H1 (cell line): ENCODE measurements at regions not wholly inside any gene's neighbourhood (a gene's known extent, or its start where the extent isn't known, plus 50 kb on each side); places are given as distances from the start of the nearest gene placed in this dataset.

Experiments
- CTCF ChIA-PET: fragments of 300-600 bp; sonication (Branson Sonifier 250); formaldehyde crosslinking; loops from one replicate; lab custom pipeline; 2021; ENCODE audit not compliant: partially characterized antibody; lab: Charles Lee
- POLR2A ChIA-PET: fragments of 300-600 bp; sonication (Branson Sonifier 250); formaldehyde crosslinking; loops from one replicate; lab custom pipeline; 2021; ENCODE audit warnings: inconsistent platforms; ENCODE audit not compliant: partially characterized antibody; lab: Charles Lee
- DNase-seq, 2 experiments: peaks; one replicate each; pipeline versions ENCODE4 v3.0.0 to v3.0.0-alpha.2; 2010 to 2022; ENCODE audit warnings: low spot score in 2 of 2, low read depth in 1 of 2, mixed read lengths in 1 of 2
- FAIRE-seq: peaks from 2 replicates; lab custom pipeline; 2011; peaks lifted over from hg19 to GRCh38; lab: Jason Lieb, UNC
- H2AFZ ChIP-seq: 2 replicates; pipeline ENCODE4 v1.8.1; 2012; ENCODE audit warnings: low read length, inconsistent platforms
- H2AK5ac ChIP-seq: 2 replicates; pipeline ENCODE4 v1.6.1; 2013; ENCODE audit warnings: low read depth, low read length
- H2BK120ac ChIP-seq: replicated peaks from 2 replicates; pipeline ENCODE3; 2013; ENCODE audit warnings: low read depth, low read length, inconsistent platforms
- H2BK12ac ChIP-seq: 2 replicates; pipeline ENCODE4 v1.6.1; 2013; ENCODE audit warnings: low read depth, low read length
- H2BK15ac ChIP-seq: 2 replicates; pipeline ENCODE4 v1.6.1; 2013; ENCODE audit warnings: low read length
- H2BK20ac ChIP-seq: 2 replicates; pipeline ENCODE4 v1.6.1; 2013; ENCODE audit warnings: low read length
- H2BK5ac ChIP-seq: 2 replicates; pipeline ENCODE4 v1.6.1; 2013; ENCODE audit warnings: low read depth, low read length
- H3K14ac ChIP-seq: 2 replicates; pipeline ENCODE4 v1.6.1; 2013; ENCODE audit warnings: inconsistent platforms; ENCODE audit not compliant: insufficient read length
- H3K18ac ChIP-seq: 2 replicates; pipeline ENCODE4 v1.6.1; 2013; ENCODE audit warnings: low read length; ENCODE audit errors: extremely low read depth
- H3K23ac ChIP-seq: 2 replicates; pipeline ENCODE4 v1.6.1; 2013; ENCODE audit warnings: inconsistent platforms; ENCODE audit not compliant: insufficient read length
- H3K23me2 ChIP-seq: 2 replicates; pipeline ENCODE4 v1.6.1; 2013; ENCODE audit warnings: low read depth, low read length
- H3K27ac ChIP-seq: 2 replicates; pipeline ENCODE4 v1.6.1; 2011; ENCODE audit warnings: low read depth, low read length, inconsistent platforms
- H3K27me3 ChIP-seq, 4 experiments: replicated peaks in 1 of 4; 1 replicate in 1 of 4; 2 replicates in 3 of 4; pipeline versions ENCODE4 v1.6.1 to v1.8.1; 2011 to 2013; ENCODE audit warnings: low read length in 3 of 4, mild to moderate bottlenecking in 3 of 4, inconsistent platforms in 2 of 4, mixed read lengths in 2 of 4, moderate library complexity in 1 of 4; ENCODE audit not compliant: control insufficient read depth in 3 of 4, insufficient read depth in 3 of 4; ENCODE audit errors: extremely low read depth in 1 of 4
- H3K36me3 ChIP-seq, 4 experiments: 2 replicates each; pipeline versions ENCODE4 v1.6.1 to v1.8.1; 2011 to 2013; ENCODE audit warnings: mild to moderate bottlenecking in 4 of 4, low read length in 3 of 4, moderate library complexity in 2 of 4, control low read depth in 1 of 4, inconsistent platforms in 1 of 4; ENCODE audit not compliant: insufficient read depth in 4 of 4, control insufficient read depth in 2 of 4
- H3K4ac ChIP-seq: replicated peaks from 2 replicates; pipeline ENCODE3; 2013; ENCODE audit warnings: low read length, low read depth, mixed read lengths, inconsistent platforms; ENCODE audit not compliant: insufficient read length
- H3K4me1 ChIP-seq, 4 experiments: replicated peaks in 1 of 4; 1 replicate in 1 of 4; 2 replicates in 3 of 4; pipeline versions ENCODE4 v1.6.1 to v1.8.1; 2011 to 2013; ENCODE audit warnings: low read length in 3 of 4, inconsistent platforms in 2 of 4, mixed read lengths in 1 of 4; ENCODE audit not compliant: insufficient read depth in 4 of 4, control insufficient read depth in 3 of 4
- H3K4me2 ChIP-seq, 2 experiments: 2 replicates each; pipeline versions ENCODE4 v1.6.1 to v1.8.1; 2011 to 2013; ENCODE audit warnings: low read depth in 2 of 2, low read length in 2 of 2, control low read depth in 1 of 2, inconsistent platforms in 1 of 2, mild to moderate bottlenecking in 1 of 2; ENCODE audit not compliant: insufficient read depth in 1 of 2
- H3K4me3 ChIP-seq, 4 experiments: fragments of 200-600, 300-600 bp in 1 of 4; sonication (generic), shearing (Covaris generic), sonication (Bioruptor Twin) in 1 of 4; 2 replicates each; pipeline versions ENCODE4 v1.5.1 to v1.8.1; 2011 to 2016; ENCODE audit warnings: low read length in 4 of 4, low read depth in 3 of 4, control low read depth in 2 of 4, inconsistent platforms in 2 of 4, mild to moderate bottlenecking in 2 of 4, mixed read lengths in 1 of 4, moderate library complexity in 1 of 4; ENCODE audit not compliant: insufficient read depth in 2 of 4; ENCODE audit errors: extremely low read depth in 1 of 4
- H3K56ac ChIP-seq: replicated peaks from 2 replicates; pipeline ENCODE3; 2013; ENCODE audit warnings: low read depth, mild to moderate bottlenecking, mixed read lengths, low read length, inconsistent platforms; ENCODE audit not compliant: insufficient read length
- H3K79me1 ChIP-seq: 2 replicates; pipeline ENCODE4 v1.6.1; 2013; ENCODE audit warnings: low read depth, low read length, control low read depth
- H3K79me2 ChIP-seq, 2 experiments: 2 replicates each; pipeline versions ENCODE4 v1.6.1 to v1.8.1; 2012 to 2013; ENCODE audit warnings: low read length in 2 of 2, mild to moderate bottlenecking in 2 of 2, inconsistent platforms in 1 of 2; ENCODE audit not compliant: insufficient read depth in 2 of 2, control insufficient read depth in 1 of 2
- H3K9ac ChIP-seq, 4 experiments: replicated peaks in 1 of 4; 1 replicate in 1 of 4; 2 replicates in 3 of 4; pipeline versions ENCODE4 v1.6.1 to v1.8.1; 2011 to 2013; ENCODE audit warnings: low read depth in 3 of 4, low read length in 3 of 4, control low read depth in 2 of 4, mild to moderate bottlenecking in 2 of 4, moderate library complexity in 2 of 4, inconsistent platforms in 1 of 4; ENCODE audit errors: extremely low read depth in 1 of 4
- H3K9me3 ChIP-seq, 2 experiments: 2 replicates each; pipeline versions ENCODE4 v1.6.1 to v1.8.1; 2012 to 2013; ENCODE audit warnings: mild to moderate bottlenecking in 2 of 2, moderate library complexity in 2 of 2, control low read depth in 1 of 2, inconsistent platforms in 1 of 2, low read depth in 1 of 2, low read length in 1 of 2, mixed read lengths in 1 of 2; ENCODE audit not compliant: insufficient read depth in 2 of 2
- H4K20me1 ChIP-seq, 2 experiments: replicated peaks in 1 of 2; 2 replicates each; pipeline versions ENCODE3 to v1.8.1; 2011 to 2013; ENCODE audit warnings: inconsistent platforms in 2 of 2, low read length in 2 of 2, mild to moderate bottlenecking in 1 of 2; ENCODE audit not compliant: insufficient read depth in 2 of 2, control insufficient read depth in 1 of 2
- H4K5ac ChIP-seq: 2 replicates; pipeline ENCODE4 v1.6.1; 2013; ENCODE audit warnings: low read length, low read depth, mixed read lengths, inconsistent platforms; ENCODE audit not compliant: insufficient read length
- H4K8ac ChIP-seq: 2 replicates; pipeline ENCODE4 v1.8.0; 2013; ENCODE audit warnings: mild to moderate bottlenecking, moderate library complexity, low read length, inconsistent platforms; ENCODE audit not compliant: insufficient read depth; ENCODE audit errors: extremely low read depth
- H4K91ac ChIP-seq: replicated peaks from 2 replicates; pipeline ENCODE3; 2013; ENCODE audit warnings: low read length, mixed read lengths, inconsistent platforms; ENCODE audit not compliant: insufficient read length
- CBX8 ChIP-seq: fragments of 300-800, 300-1000 bp; sonication (generic); IDR thresholded peaks from 2 replicates; pipeline ENCODE4 v1.7.1; 2016; ENCODE audit warnings: low read depth, low read length, borderline replicate concordance
- CHD2 ChIP-seq: IDR thresholded peaks from 2 replicates; pipeline ENCODE4 v1.6.1; 2012; ENCODE audit warnings: low read length, improper control_type of control experiment
- CREB1 ChIP-seq: IDR thresholded peaks from 2 replicates; pipeline ENCODE4 v1.6.1; 2012; ENCODE audit warnings: inconsistent platforms
- CTBP2 ChIP-seq: IDR thresholded peaks from 2 replicates; pipeline ENCODE4 v1.7.0; 2011; ENCODE audit warnings: borderline replicate concordance, mild to moderate bottlenecking, moderate library complexity, mixed read lengths, low read length; ENCODE audit not compliant: insufficient read depth, insufficient read length
- CTCF ChIP-seq, 3 experiments: IDR thresholded peaks; 1 replicate in 2 of 3; 2 replicates in 1 of 3; pipeline versions ENCODE4 v1.5.1 to v1.6.1; 2011; ENCODE audit warnings: low read length in 3 of 3, mild to moderate bottlenecking in 3 of 3, inconsistent platforms in 2 of 3, low read depth in 1 of 3, moderate library complexity in 1 of 3; ENCODE audit not compliant: insufficient read depth in 1 of 3; ENCODE audit errors: control extremely low read depth in 1 of 3
- GTF2F1 ChIP-seq: IDR thresholded peaks from 2 replicates; pipeline ENCODE4 v1.6.1; 2012; ENCODE audit warnings: low read depth, low read length, improper control_type of control experiment, borderline replicate concordance
- MAFK ChIP-seq: IDR thresholded peaks from 2 replicates; pipeline ENCODE4 v1.6.1; 2012; ENCODE audit warnings: low read depth, mild to moderate bottlenecking, improper control_type of control experiment, low read length
- POLR2A ChIP-seq, 2 experiments: IDR thresholded peaks; 1 replicate in 1 of 2; 2 replicates in 1 of 2; pipeline ENCODE4 v1.6.1; 2011; ENCODE audit warnings: low read depth in 2 of 2, low read length in 2 of 2, mild to moderate bottlenecking in 2 of 2; ENCODE audit errors: control extremely low read depth in 1 of 2
- RAD21 ChIP-seq, 2 experiments: IDR thresholded peaks in 1 of 2; conservative IDR thresholded peaks in 1 of 2; 2 replicates each; pipeline ENCODE4 v1.6.1; 2011; ENCODE audit warnings: low read depth in 2 of 2, low read length in 2 of 2, improper control_type of control experiment in 1 of 2, inconsistent platforms in 1 of 2, mild to moderate bottlenecking in 1 of 2, moderate library complexity in 1 of 2
- RFX5 ChIP-seq: IDR thresholded peaks from 2 replicates; pipeline ENCODE4 v1.6.1; 2011; ENCODE audit warnings: low read depth, low read length, improper control_type of control experiment, borderline replicate concordance
- SIN3A ChIP-seq, 2 experiments: IDR thresholded peaks in 1 of 2; conservative IDR thresholded peaks in 1 of 2; 2 replicates each; pipeline ENCODE4 v1.6.1; 2011 to 2012; ENCODE audit warnings: low read length in 2 of 2, improper control_type of control experiment in 1 of 2, low read depth in 1 of 2, mild to moderate bottlenecking in 1 of 2
- SIX5 ChIP-seq: IDR thresholded peaks from 2 replicates; pipeline ENCODE4 v1.6.1; 2011; ENCODE audit warnings: mild to moderate bottlenecking, low read depth, low read length
- TCF12 ChIP-seq: IDR thresholded peaks from 2 replicates; pipeline ENCODE4 v1.6.1; 2011; ENCODE audit warnings: low read depth, mild to moderate bottlenecking, low read length
- whole genome bisulfite sequencing, 2 experiments: shearing (Covaris generic) in 1 of 2; methylation state at CpG; one replicate each; pipeline versions ENCODE4 v1.1.6 to v1.1.7; 2013 to 2015; ENCODE audit warnings: low lambda C conversion rate in 2 of 2, mixed read lengths in 2 of 2, inconsistent platforms in 1 of 2, low coverage in 1 of 2, missing lambda C conversion rate in 1 of 2; ENCODE audit not compliant: insufficient replicate concordance in 2 of 2, insufficient coverage in 1 of 2, insufficient read length in 1 of 2; ENCODE audit errors: extremely low coverage in 1 of 2, missing lambda C conversion rate in 1 of 2; 5-methylcytosine and 5-hydroxymethylcytosine counted together

GRCh38 chr3:166351461-166351860, 514.2 kb upstream of the BCHE start:
- Histone ChIP-seq H2BK20ac (no peak overlapping the region), H3K36me3 (no peaks in the 10 kb centered on the region), H2BK12ac (no peak overlapping the region), H3K18ac (no peak overlapping the region), H2BK5ac (no peak overlapping the region), H3K4me1 (no peaks in the 10 kb centered on the region), H4K20me1 (no peaks in the 10 kb centered on the region), H2AFZ (no peak overlapping the region), H4K5ac (no peak overlapping the region), H3K79me2 (no peaks in the 10 kb centered on the region), H2BK120ac (no peak overlapping the region), H4K91ac (no peak overlapping the region), H3K27ac (no peak overlapping the region), H2AK5ac (no peak overlapping the region), H3K79me1 (no peaks in the 10 kb centered on the region), H3K4me2 (no peak overlapping the region), H3K56ac (no peak overlapping the region), H3K9me3 (peaks cover 0 to 7% of the 10 kb centered on the region in 2 experiments; a peak in 1 of 4 replicates), H3K4me3 (no peak overlapping the region), H3K27me3 (no peaks in the 10 kb centered on the region), H3K14ac (no peak overlapping the region), H3K23me2 (no peaks in the 10 kb centered on the region), H3K23ac (no peak overlapping the region), H4K8ac (no peak overlapping the region), H3K4ac (no peak overlapping the region), H3K9ac (no peak overlapping the region), H2BK15ac (no peak overlapping the region)
- 100% methylated on average over 1 of the region's 1 CpG; no CpG with 5 or more reads in 1 of the 2 experiments for WGBS, 2 experiments
- no peak for FAIRE-seq
- ChIA-PET CTCF (interaction anchor here (1.0 kb wide), 1 partner anchor 69 kb away, joined by 3 read pairs; no protein-coding TSS in a partner anchor), POLR2A (no interaction called here)
- no peak for DNase-seq
- no peak for TF ChIP-seq CTBP2
- TF ChIP-seq SIN3A (conservative IDR thresholded peaks at IDR 0.05 in 1 of 2, IDR thresholded peaks at IDR 0.05 in 1 of 2; ENCODE audit: low read depth in 1 of 2, low read length in 2 of 2), result no peak
- no peak for TF ChIP-seq SIX5
- TF ChIP-seq RAD21 (IDR thresholded peaks at IDR 0.05 in 1 of 2, conservative IDR thresholded peaks at IDR 0.05 in 1 of 2; ENCODE audit: low read depth in 2 of 2, low read length in 2 of 2), result no peak
- TF ChIP-seq TCF12, result no peak
- TF ChIP-seq CBX8, result no peak
- no peak for TF ChIP-seq CREB1
- no peak for TF ChIP-seq GTF2F1
- TF ChIP-seq CTCF (IDR thresholded peaks at IDR 0.05; ENCODE audit: control extremely low read depth in 1 of 3, insufficient read depth in 1 of 3, low read depth in 1 of 3, low read length in 3 of 3), result no peak
- no peak for TF ChIP-seq RFX5
- TF ChIP-seq POLR2A (IDR thresholded peaks at IDR 0.05; ENCODE audit: control extremely low read depth in 1 of 2, low read depth in 2 of 2, low read length in 2 of 2), result no peak
- no peak for TF ChIP-seq MAFK
- no peak for TF ChIP-seq CHD2
